DOHH2 (cell line): ENCODE measurements at regions not wholly inside any gene's neighbourhood (a gene's known extent, or its start where the extent isn't known, plus 50 kb on each side); places are given as distances from the start of the nearest gene placed in this dataset.

Experiments used
- H3F3A ChIP-seq: fragments of 200-600 bp; sonication (generic), shearing (Covaris generic); 2 replicates; pipeline ENCODE4 v1.6.0; 2016; ENCODE audit warnings: antibody characterized with exemption, mild to moderate bottlenecking; ENCODE audit not compliant: control insufficient read depth, insufficient read depth
- H3K27ac ChIP-seq: fragments of 200-600 bp; sonication (generic); 2 replicates; pipeline ENCODE4 v1.5.1; 2014; ENCODE audit warnings: low read depth, mild to moderate bottlenecking, low read length, moderate library complexity
- H3K27me3 ChIP-seq: fragments of 200-600 bp; sonication (generic); 2 replicates; pipeline ENCODE4 v1.6.1; 2014; ENCODE audit warnings: mild to moderate bottlenecking, low read length, mixed read lengths; ENCODE audit not compliant: control insufficient read depth
- H3K36me3 ChIP-seq: fragments of 200-600 bp; sonication (generic); 2 replicates; pipeline ENCODE4 v1.6.1; 2014; ENCODE audit warnings: mild to moderate bottlenecking, low read length, moderate library complexity, mixed read lengths; ENCODE audit not compliant: control insufficient read depth
- H3K4me1 ChIP-seq: fragments of 200-600 bp; sonication (generic); 2 replicates; pipeline ENCODE4 v1.6.1; 2014; ENCODE audit warnings: mild to moderate bottlenecking, low read length, mixed read lengths; ENCODE audit not compliant: control insufficient read depth
- H3K4me2 ChIP-seq: fragments of 200-600 bp; sonication (generic); 2 replicates; pipeline ENCODE4 v1.6.0; 2014; ENCODE audit warnings: mild to moderate bottlenecking, low read length, moderate library complexity
- H3K4me3 ChIP-seq: fragments of 200-600 bp; sonication (generic); 2 replicates; pipeline ENCODE4 v1.5.1; 2014; ENCODE audit warnings: mild to moderate bottlenecking, low read length, mixed read lengths
- H3K79me2 ChIP-seq: fragments of 200-600 bp; sonication (generic); 2 replicates; pipeline ENCODE4 v1.6.1; 2014; ENCODE audit warnings: mild to moderate bottlenecking, low read length, mixed read lengths; ENCODE audit not compliant: control insufficient read depth
- H3K9me2 ChIP-seq: fragments of 200-600 bp; sonication (generic); replicated peaks from 2 replicates; pipeline ENCODE4 v1.6.1; 2014; ENCODE audit warnings: mild to moderate bottlenecking, low read length, mixed read lengths; ENCODE audit not compliant: control insufficient read depth
- H3K9me3 ChIP-seq: fragments of 200-600 bp; sonication (generic); 2 replicates; pipeline ENCODE4 v1.6.1; 2014; ENCODE audit warnings: antibody characterized with exemption, low read length, mixed read lengths; ENCODE audit not compliant: control insufficient read depth, insufficient read depth
- H4K20me1 ChIP-seq: fragments of 200-600 bp; sonication (generic); 2 replicates; pipeline ENCODE4 v1.6.0; 2014; ENCODE audit warnings: low read depth, mild to moderate bottlenecking, antibody characterized with exemption, low read length, moderate library complexity; ENCODE audit not compliant: control insufficient read depth, insufficient read depth
- EZH2phosphoT487 ChIP-seq: fragments of 200-600 bp; sonication (generic); IDR thresholded peaks from 2 replicates; pipeline ENCODE4 v1.6.1; 2017; ENCODE audit warnings: borderline replicate concordance, mild to moderate bottlenecking, antibody characterized with exemption, low read length, moderate library complexity, mixed read lengths
- TF ChIP-seq, protein P1 (sequence below): fragments of 200-600 bp; sonication (generic); IDR thresholded peaks from one replicate; pipeline ENCODE4 v1.5.1; 2014; ENCODE audit warnings: antibody characterized with exemption, mild to moderate bottlenecking, low read depth, low read length; ENCODE audit not compliant: poor library complexity, severe bottlenecking

DNA sequence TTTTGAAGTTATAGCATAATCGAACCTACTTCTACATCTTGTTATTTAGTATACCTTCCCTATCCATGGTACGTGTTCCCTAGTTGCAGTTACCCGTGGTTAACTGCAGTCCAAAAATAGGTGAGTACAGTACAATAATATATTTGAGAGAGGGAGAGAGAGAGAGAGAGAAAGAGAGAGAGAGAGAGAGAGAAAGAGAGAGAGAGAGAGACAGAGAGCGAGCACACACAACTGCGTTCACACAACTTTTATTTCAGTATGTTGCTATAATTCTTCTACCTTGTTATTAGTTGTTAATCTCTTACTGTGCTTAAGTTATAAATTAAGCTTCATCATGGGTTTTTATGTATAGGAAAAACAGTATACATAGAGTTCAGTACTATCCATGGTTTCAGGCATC lies 928.1 kb downstream of the TUSC7 start:
- H4K20me1 ChIP-seq, result no peaks in the 10 kb centered on the region
- no peaks in the 10 kb centered on the region for H3K27me3 ChIP-seq
- no peaks in the 10 kb centered on the region for H3K9me3 ChIP-seq
- no peaks in the 10 kb centered on the region for H3K9me2 ChIP-seq
- TF ChIP-seq, protein P1, sequence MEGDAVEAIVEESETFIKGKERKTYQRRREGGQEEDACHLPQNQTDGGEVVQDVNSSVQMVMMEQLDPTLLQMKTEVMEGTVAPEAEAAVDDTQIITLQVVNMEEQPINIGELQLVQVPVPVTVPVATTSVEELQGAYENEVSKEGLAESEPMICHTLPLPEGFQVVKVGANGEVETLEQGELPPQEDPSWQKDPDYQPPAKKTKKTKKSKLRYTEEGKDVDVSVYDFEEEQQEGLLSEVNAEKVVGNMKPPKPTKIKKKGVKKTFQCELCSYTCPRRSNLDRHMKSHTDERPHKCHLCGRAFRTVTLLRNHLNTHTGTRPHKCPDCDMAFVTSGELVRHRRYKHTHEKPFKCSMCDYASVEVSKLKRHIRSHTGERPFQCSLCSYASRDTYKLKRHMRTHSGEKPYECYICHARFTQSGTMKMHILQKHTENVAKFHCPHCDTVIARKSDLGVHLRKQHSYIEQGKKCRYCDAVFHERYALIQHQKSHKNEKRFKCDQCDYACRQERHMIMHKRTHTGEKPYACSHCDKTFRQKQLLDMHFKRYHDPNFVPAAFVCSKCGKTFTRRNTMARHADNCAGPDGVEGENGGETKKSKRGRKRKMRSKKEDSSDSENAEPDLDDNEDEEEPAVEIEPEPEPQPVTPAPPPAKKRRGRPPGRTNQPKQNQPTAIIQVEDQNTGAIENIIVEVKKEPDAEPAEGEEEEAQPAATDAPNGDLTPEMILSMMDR, result no peak
- TF ChIP-seq EZH2phosphoT487, result no peak
- H3K79me2 ChIP-seq, result no peaks in the 10 kb centered on the region
- H3K36me3 ChIP-seq, result no peaks in the 10 kb centered on the region
- H3K4me1 ChIP-seq, result no peaks in the 10 kb centered on the region
- no peaks in the 10 kb centered on the region for H3F3A ChIP-seq
- H3K4me2 ChIP-seq, result no peak overlapping the region
- no peak overlapping the region for H3K27ac ChIP-seq
- H3K4me3 ChIP-seq, result no peak overlapping the region

DNA sequence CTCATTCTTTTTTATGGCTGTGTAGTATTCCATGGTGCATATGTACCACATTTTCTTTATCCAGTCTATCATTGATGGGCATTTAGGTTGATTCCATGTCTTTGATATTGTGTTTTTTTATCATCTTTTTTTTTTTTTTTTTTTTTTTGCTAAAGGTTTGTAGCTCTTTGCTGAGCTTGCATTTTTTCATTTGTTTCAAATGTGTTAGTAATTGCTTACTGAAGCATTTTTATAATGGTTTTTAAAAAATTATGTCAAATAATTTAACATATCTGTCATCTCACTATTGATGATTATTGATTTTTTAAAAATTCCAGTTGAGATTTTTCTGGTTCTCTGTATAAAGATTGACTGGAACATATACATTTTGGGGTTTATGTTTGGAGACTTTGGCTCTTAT lies 934.6 kb downstream of the TUSC7 start:
- no peaks in the 10 kb centered on the region for H3F3A ChIP-seq
- H4K20me1 ChIP-seq, result no peaks in the 10 kb centered on the region
- no peaks in the 10 kb centered on the region for H3K79me2 ChIP-seq
- TF ChIP-seq, protein P1, result no peak
- TF ChIP-seq EZH2phosphoT487, result no peak
- no peaks in the 10 kb centered on the region for H3K27me3 ChIP-seq
- H3K9me2 ChIP-seq, result no peaks in the 10 kb centered on the region
- H3K27ac ChIP-seq, result no peak overlapping the region
- H3K4me3 ChIP-seq, result no peak overlapping the region
- no peaks in the 10 kb centered on the region for H3K4me1 ChIP-seq
- no peaks in the 10 kb centered on the region for H3K36me3 ChIP-seq
- no peaks in the 10 kb centered on the region for H3K9me3 ChIP-seq
- H3K4me2 ChIP-seq, result no peak overlapping the region

- no peak overlapping the region for H3K4me3 ChIP-seq
- no peaks in the 10 kb centered on the region for H3K27me3 ChIP-seq
- H3K79me2 ChIP-seq, result no peaks in the 10 kb centered on the region
- no peak overlapping the region for H3K4me2 ChIP-seq
- H3K9me3 ChIP-seq, result no peaks in the 10 kb centered on the region
- H4K20me1 ChIP-seq, result no peaks in the 10 kb centered on the region
- no peaks in the 10 kb centered on the region for H3K36me3 ChIP-seq
- H3K27ac ChIP-seq, result no peak overlapping the region
- H3F3A ChIP-seq, result no peaks in the 10 kb centered on the region
- no peaks in the 10 kb centered on the region for H3K4me1 ChIP-seq
- TF ChIP-seq EZH2phosphoT487, result no peak
- TF ChIP-seq, protein P1, result no peak
- H3K9me2 ChIP-seq, result no peaks in the 10 kb centered on the region
These were observed 936.1 kb downstream of the TUSC7 start for GRCh38 chr3:117645561-117646242.
